ENCODE measurements at regions not wholly inside any gene's neighbourhood (a gene's known extent, or its start where the extent isn't known, plus 50 kb on each side); places are given as distances from the start of the nearest gene placed in this dataset.
"Not testable (repeated sequence)": the region's sequence is repeated elsewhere in the genome, so short reads cannot be mapped to it uniquely, and the experiment has no call there.

- H3K9me3 Mint-ChIP-seq, result peaks cover 3% of the 10 kb centered on the region
- H3K27me3 Mint-ChIP-seq, result peaks cover 52% of the 10 kb centered on the region
- H3K36me3 Mint-ChIP-seq, result no peaks in the 10 kb centered on the region
- peak; percentile 87 for ATAC-seq
- H3K4me3 Mint-ChIP-seq, result no peak overlapping the region
- H3K27ac Mint-ChIP-seq, result no peak overlapping the region
- peaks cover 5% of the 10 kb centered on the region for H3K4me1 Mint-ChIP-seq
Measured at GRCh38 chr9:33623658-33624586, 99.9 kb downstream of the ANKRD18B start.

GRCh38 chr9:33628318-33628717, 104.3 kb downstream of the ANKRD18B start:
- H3K27ac Mint-ChIP-seq, H3K9me3 Mint-ChIP-seq, ATAC-seq, H3K4me3 Mint-ChIP-seq, H3K36me3 Mint-ChIP-seq, H3K4me1 Mint-ChIP-seq: not testable (repeated sequence)
- peaks cover 54% of the 10 kb centered on the region for H3K27me3 Mint-ChIP-seq

- Mint-ChIP-seq H3K9me3 (peaks cover 3% of the 10 kb centered on the region), H3K4me3 (no peak overlapping the region), H3K36me3 (no peaks in the 10 kb centered on the region), H3K27ac (no peak overlapping the region), H3K4me1 (peaks cover 3% of the 10 kb centered on the region), H3K27me3 (peaks cover 54% of the 10 kb centered on the region)
- ATAC-seq, result no peak
Measured at GRCh38 chr9:33628865-33629410, 104.9 kb downstream of the ANKRD18B start.

GRCh38 chr9:33633636-33634035, 109.6 kb downstream of the ANKRD18B start:
- Mint-ChIP-seq H3K9me3 (no peaks in the 10 kb centered on the region), H3K36me3 (no peaks in the 10 kb centered on the region), H3K4me1 (no peaks in the 10 kb centered on the region), H3K27me3 (peaks cover 62% of the 10 kb centered on the region), H3K4me3 (no peak overlapping the region), H3K27ac (no peak overlapping the region)
- ATAC-seq, result no peak

GRCh38 chr9:33637881-33638280, 113.8 kb downstream of the ANKRD18B start:
- Mint-ChIP-seq H3K27ac (no peak overlapping the region), H3K36me3 (no peaks in the 10 kb centered on the region), H3K4me3 (no peak overlapping the region), H3K4me1 (no peaks in the 10 kb centered on the region), H3K9me3 (no peaks in the 10 kb centered on the region), H3K27me3 (peaks cover 78% of the 10 kb centered on the region)
- ATAC-seq, result no peak

- ATAC-seq, result no peak
- H3K27ac Mint-ChIP-seq, result no peak overlapping the region
- peaks cover 83% of the 10 kb centered on the region for H3K27me3 Mint-ChIP-seq
- H3K36me3 Mint-ChIP-seq, result no peaks in the 10 kb centered on the region
- no peak overlapping the region for H3K4me3 Mint-ChIP-seq
- H3K9me3 Mint-ChIP-seq, result peaks cover 3% of the 10 kb centered on the region
- H3K4me1 Mint-ChIP-seq, result no peaks in the 10 kb centered on the region
Measured at GRCh38 chr9:33638391-33638915, 114.4 kb downstream of the ANKRD18B start.

- Mint-ChIP-seq H3K36me3 (no peaks in the 10 kb centered on the region), H3K27me3 (peaks cover 53% of the 10 kb centered on the region), H3K27ac (no peak overlapping the region), H3K4me1 (no peaks in the 10 kb centered on the region), H3K4me3 (no peak overlapping the region), H3K9me3 (peaks cover 5% of the 10 kb centered on the region)
- ATAC-seq, result no peak
Measured at GRCh38 chr9:33645706-33646105, 121.7 kb downstream of the ANKRD18B start.

GRCh38 chr9:33649463-33649862, 125.4 kb downstream of the ANKRD18B start:
- peak; percentile 40 for ATAC-seq
- no peak overlapping the region for H3K4me3 Mint-ChIP-seq
- H3K9me3 Mint-ChIP-seq, result no peaks in the 10 kb centered on the region
- peaks cover 41% of the 10 kb centered on the region for H3K27me3 Mint-ChIP-seq
- no peak overlapping the region for H3K27ac Mint-ChIP-seq
- H3K4me1 Mint-ChIP-seq, result no peaks in the 10 kb centered on the region
- H3K36me3 Mint-ChIP-seq, result no peaks in the 10 kb centered on the region

GRCh38 chr9:33651125-33651524, 127.1 kb downstream of the ANKRD18B start:
- no peaks in the 10 kb centered on the region for H3K36me3 Mint-ChIP-seq
- no peak overlapping the region for H3K4me3 Mint-ChIP-seq
- H3K4me1 Mint-ChIP-seq, result no peaks in the 10 kb centered on the region
- no peak overlapping the region for H3K27ac Mint-ChIP-seq
- H3K27me3 Mint-ChIP-seq, result peaks cover 41% of the 10 kb centered on the region
- no peak for ATAC-seq
- no peaks in the 10 kb centered on the region for H3K9me3 Mint-ChIP-seq

- no peak for ATAC-seq
Measured at GRCh38 chr9:33659921-33660320, 135.4 kb upstream of the PRSS3 start.

GRCh38 chr9:33660772-33661171, 134.6 kb upstream of the PRSS3 start:
- no peak overlapping the region for H3K4me3 Mint-ChIP-seq
- no peak for ATAC-seq
- peaks cover 14% of the 10 kb centered on the region for H3K27me3 Mint-ChIP-seq
- H3K4me1 Mint-ChIP-seq, result no peaks in the 10 kb centered on the region
- H3K27ac Mint-ChIP-seq, result no peak overlapping the region
- no peaks in the 10 kb centered on the region for H3K9me3 Mint-ChIP-seq
- no peaks in the 10 kb centered on the region for H3K36me3 Mint-ChIP-seq

More at GRCh38 chr9:33659921-33660320, 135.4 kb upstream of the PRSS3 start:
- no peaks in the 10 kb centered on the region for H3K4me1 Mint-ChIP-seq
- peaks cover 11% of the 10 kb centered on the region for H3K27me3 Mint-ChIP-seq
- H3K27ac Mint-ChIP-seq, result no peak overlapping the region
- H3K9me3 Mint-ChIP-seq, result no peaks in the 10 kb centered on the region
- H3K36me3 Mint-ChIP-seq, result no peaks in the 10 kb centered on the region
- H3K4me3 Mint-ChIP-seq, result no peak overlapping the region

- H3K27ac Mint-ChIP-seq, result no peak overlapping the region
- H3K9me3 Mint-ChIP-seq, result no peaks in the 10 kb centered on the region
- H3K4me3 Mint-ChIP-seq, result no peak overlapping the region
- H3K4me1 Mint-ChIP-seq, result no peaks in the 10 kb centered on the region
- H3K36me3 Mint-ChIP-seq, result no peaks in the 10 kb centered on the region
- peaks cover 14% of the 10 kb centered on the region for H3K27me3 Mint-ChIP-seq
- no peak for ATAC-seq
Measured at GRCh38 chr9:33661176-33661575, 134.2 kb upstream of the PRSS3 start.

- H3K4me3 Mint-ChIP-seq, result no peak overlapping the region
- H3K9me3 Mint-ChIP-seq, result peaks cover 3% of the 10 kb centered on the region
- H3K27me3 Mint-ChIP-seq, result peaks cover 27% of the 10 kb centered on the region
- no peak overlapping the region for H3K27ac Mint-ChIP-seq
- no peaks in the 10 kb centered on the region for H3K36me3 Mint-ChIP-seq
- ATAC-seq, result no peak
- H3K4me1 Mint-ChIP-seq, result no peaks in the 10 kb centered on the region
Measured at GRCh38 chr9:33662871-33663270, 132.5 kb upstream of the PRSS3 start.

GRCh38 chr9:33676194-33676745, 119.1 kb upstream of the PRSS3 start:
- H3K27ac Mint-ChIP-seq, H3K36me3 Mint-ChIP-seq, ATAC-seq, H3K9me3 Mint-ChIP-seq: not testable (repeated sequence)
- Mint-ChIP-seq H3K27me3 (peaks cover 80% of the 10 kb centered on the region), H3K4me3 (peak overlapping the region; percentile 73), H3K4me1 (peaks cover 14% of the 10 kb centered on the region)

GRCh38 chr9:33676746-33677505, 118.4 kb upstream of the PRSS3 start:
- no peaks in the 10 kb centered on the region for H3K9me3 Mint-ChIP-seq
- H3K27ac Mint-ChIP-seq, result no peak overlapping the region
- H3K27me3 Mint-ChIP-seq, result peaks cover 80% of the 10 kb centered on the region
- no peaks in the 10 kb centered on the region for H3K36me3 Mint-ChIP-seq
- H3K4me1 Mint-ChIP-seq, result peaks cover 14% of the 10 kb centered on the region
- peak; percentile 63 for ATAC-seq
- H3K4me3 Mint-ChIP-seq, result peak overlapping the region; percentile 81
